NCI-H146 (cell line): ENCODE measurements at regions not wholly inside any gene's neighbourhood (a gene's known extent, or its start where the extent isn't known, plus 50 kb on each side); places are given as distances from the start of the nearest gene placed in this dataset.
"Not testable (repeated sequence)": the region's sequence is repeated elsewhere in the genome, so short reads cannot be mapped to it uniquely, and the experiment has no call there.

Experiments
- DNase-seq: peaks from one replicate; lab custom pipeline; 2025; lab: John Stamatoyannopoulos, UW

DNA sequence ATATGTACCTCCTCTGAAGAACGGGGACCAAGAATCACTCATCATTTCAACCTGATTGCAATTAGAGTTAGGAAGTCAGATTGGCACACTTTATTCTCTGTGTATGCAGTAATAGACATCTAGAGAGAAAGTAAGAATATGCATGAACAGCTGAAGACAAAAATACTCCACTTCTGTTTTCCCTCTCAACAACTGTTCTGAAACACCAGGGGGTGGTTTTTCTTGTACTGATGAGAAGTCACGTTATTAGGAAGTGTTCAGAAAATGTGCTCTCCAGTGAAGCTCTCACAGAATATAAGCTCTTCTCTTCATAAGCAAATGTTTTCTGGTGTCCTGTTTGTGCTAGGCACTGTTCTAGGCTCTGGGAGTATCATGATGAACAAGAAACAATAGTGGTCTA is 531.7 kb upstream of the C9orf72 start:
- DNase-seq: peak; percentile 31

DNA sequence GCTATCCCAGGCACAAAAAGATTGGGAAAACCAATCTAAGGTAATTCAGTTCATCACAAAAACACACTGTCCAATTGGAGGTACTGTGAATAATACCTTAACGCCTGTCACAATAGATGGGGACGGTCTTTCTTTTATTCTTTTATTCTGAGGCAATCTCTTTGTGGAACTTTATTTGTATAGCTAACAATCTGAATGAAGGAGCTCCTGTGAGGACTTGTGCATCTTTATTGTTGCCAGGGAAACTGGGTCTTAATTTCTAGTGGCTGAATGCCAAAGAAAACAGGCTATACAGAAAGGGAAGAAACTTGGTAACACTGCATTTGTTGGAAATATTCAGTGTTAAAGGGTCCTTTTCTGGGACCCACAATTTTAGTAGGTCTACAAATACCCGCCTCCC is 546.9 kb upstream of the C9orf72 start:
- peak; percentile 96 for DNase-seq

DNA sequence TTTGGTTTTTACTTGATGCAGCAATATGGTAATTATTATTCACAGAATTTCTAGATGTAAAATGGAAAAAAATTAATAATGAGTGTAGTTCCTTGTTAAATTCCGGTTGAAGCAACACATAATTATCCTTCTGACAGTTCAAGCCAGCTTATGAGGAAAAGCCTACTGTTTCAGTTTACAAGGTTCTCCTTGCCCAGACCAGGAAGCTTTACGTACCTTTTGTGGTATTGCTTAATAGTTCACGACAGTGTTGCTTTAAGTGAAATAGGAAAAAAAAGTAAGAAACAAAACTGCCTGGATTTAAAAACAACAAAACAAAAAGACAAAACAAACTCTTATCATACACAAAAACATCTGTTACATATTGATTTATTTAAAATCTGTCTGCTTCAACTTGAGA is 547.3 kb upstream of the C9orf72 start:
- peak; percentile 59 for DNase-seq

DNA sequence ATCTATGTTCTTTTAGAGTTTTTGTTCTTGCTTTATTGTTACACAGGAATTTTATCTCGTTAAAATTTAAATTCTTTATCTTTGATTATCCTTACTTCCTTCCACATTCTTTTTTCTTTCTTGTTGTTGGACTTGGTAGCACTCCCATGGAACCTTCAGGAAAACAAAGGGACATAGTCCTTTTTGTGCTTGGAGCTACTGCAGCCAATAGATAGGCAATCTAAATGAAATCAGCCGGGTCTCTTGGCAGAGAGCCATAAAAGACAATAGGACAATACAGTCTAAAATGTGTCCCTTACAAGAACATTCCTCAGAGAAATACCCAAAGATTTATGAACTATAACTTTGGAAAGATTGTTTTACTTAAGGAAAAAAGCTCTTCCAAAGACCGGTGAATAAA is 548.1 kb upstream of the C9orf72 start:
- peak; percentile 56 for DNase-seq

DNA sequence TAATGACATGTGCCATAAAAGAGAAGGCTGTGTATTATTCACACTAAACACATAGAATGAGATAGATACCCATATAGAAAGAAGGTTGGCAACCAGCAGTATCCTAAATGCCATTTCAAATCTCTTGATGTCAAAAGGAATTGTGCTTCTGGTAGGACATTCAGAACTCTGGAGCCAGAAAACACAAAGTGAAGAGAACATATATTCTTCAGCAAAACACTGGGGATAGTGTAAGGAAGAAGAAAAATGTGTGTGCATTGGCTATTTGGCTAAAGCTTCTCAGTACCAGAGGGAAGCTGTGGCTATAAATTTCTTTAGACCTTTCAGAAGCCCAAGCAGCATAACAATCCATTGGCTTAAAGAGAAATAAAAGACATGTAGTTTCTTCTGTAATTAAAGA is 551.6 kb upstream of the C9orf72 start:
- no peak for DNase-seq

DNA sequence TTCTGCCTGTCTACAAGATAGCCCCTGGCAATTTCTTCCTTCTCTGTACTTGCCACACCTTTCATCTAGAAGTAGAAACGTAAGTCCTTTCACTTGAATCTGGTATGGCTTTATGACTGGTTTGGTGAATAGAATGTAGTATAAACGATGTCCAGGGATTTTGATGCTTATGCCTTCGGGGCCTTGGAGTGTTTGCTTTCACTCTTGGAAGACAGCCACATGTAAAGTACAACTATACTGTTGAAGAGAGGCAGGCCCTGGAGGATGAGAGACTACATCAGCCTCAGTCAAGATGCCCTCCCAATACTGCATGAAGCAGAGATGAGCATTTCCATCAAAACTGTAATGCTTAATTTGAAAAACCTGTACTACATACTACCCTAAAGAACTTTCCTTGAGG is 553.8 kb upstream of the C9orf72 start:
- peak; percentile 21 for DNase-seq

DNA sequence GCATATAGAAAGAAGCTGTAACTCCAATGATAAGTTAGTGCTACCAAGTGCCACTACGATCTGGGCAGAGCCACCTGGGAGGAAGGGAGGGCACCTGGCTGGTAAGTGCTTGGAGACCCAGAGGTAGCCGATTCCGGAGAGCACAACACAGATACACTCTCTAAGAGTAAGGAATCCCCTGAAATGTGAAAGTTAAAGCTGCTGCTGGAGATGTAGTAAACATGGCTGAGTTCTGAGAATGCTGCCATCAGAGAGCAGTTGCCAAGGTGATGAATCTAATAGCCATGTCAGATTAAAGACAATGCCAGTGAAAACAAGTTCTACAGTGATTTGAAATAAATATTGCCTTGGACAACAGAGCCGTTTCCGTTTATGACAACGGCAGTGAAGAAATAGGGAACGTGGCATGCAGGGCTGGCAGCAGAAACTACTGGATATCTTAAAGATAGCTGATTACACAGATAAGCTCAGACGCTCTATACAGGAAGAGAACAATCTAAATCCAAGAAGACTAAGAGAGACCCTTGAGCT is 561.2 kb upstream of the C9orf72 start:
- DNase-seq: peak; percentile 68

DNA sequence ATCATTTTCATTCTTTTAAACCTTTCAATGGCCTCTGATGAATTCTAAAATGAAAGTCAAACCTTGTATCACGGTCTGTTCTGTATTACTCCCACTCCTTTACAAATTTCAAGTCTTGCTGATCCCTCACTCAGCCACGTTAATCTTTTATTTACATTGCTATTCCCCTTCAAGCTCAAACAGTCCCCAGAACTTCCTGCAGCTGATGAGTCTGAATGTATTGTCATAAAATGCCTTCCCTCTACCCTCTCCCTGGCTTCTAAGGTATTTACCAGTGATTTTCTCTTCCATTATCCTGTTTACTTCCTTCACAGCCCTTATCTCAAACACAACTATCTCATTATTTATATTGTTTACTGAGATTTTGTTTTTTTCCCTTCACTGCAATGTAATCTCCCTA is 562.3 kb upstream of the C9orf72 start:
- DNase-seq: peak; percentile 75

DNA sequence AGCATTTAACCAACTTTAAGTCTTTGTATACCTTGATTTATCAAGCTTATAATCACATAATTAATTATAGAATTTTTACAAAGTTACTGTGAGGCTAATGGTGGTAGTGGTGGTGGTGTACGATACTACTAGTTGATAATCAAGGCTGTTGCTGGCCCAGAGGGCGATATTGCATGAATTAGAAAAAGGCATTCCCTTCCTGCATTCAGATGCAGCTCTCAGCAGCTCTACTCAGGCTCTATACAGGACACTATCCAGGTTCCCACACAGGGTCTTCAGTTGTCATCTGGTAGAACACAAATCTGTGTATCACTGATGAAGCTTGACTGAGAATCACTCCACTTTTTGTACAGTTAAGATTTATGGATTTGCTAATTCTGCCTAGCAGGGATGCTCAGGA is 562.8 kb upstream of the C9orf72 start:
- DNase-seq: peak; percentile 37

DNA sequence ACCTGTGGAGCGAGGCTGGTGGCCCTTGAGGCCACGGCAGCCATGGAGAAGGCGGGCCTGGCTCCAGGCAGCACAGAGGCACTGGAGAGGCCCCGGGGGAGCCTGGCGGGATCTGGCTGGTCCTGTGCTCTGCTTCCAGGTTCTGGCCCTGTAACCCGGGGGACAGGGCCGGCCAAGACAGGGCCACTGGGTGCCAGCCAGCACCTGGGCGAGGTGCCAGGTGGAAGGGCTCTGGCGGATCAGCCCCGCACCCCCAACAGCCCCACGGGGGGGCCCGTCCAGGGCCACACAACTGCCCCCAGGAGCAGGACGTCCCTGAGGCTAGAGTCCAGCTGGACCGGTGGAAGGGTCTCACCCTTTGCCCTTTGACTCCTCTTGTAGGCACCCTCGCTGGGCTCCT is 574.1 kb upstream of the C9orf72 start:
- not testable (repeated sequence) for DNase-seq

DNA sequence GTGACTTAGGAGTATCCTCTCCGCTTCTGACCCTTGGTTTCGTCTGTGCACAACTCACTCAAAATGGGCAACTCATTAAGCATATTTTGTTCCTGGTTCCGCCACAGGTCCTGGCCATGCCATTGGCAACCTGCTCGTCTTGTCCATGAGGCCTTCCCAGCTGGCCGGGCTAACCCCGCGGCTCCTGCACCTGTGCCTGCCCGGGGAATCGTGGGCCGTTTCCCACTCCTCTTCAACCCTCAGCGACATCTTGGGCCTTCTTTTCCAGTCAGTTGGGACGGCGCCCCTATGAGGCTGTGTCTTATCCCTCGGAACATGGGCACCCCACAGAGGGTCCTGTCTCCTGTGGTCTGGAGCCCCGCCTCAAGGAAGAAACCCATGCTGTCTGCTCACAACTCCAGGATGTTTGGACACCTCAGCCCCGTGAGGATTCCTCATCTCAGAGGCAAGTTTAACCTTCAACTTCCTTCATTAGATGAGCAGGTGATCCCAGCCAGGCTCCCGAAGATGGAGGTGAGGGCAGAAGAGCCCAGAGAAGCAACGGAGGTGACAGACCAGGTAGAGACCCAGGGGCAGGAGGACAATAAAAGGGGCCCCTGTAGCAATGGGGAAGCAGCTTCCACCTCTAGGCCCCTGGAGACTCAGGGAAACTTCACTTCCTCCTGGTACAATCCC is 574.8 kb upstream of the C9orf72 start:
- DNase-seq: not testable (repeated sequence)

DNA sequence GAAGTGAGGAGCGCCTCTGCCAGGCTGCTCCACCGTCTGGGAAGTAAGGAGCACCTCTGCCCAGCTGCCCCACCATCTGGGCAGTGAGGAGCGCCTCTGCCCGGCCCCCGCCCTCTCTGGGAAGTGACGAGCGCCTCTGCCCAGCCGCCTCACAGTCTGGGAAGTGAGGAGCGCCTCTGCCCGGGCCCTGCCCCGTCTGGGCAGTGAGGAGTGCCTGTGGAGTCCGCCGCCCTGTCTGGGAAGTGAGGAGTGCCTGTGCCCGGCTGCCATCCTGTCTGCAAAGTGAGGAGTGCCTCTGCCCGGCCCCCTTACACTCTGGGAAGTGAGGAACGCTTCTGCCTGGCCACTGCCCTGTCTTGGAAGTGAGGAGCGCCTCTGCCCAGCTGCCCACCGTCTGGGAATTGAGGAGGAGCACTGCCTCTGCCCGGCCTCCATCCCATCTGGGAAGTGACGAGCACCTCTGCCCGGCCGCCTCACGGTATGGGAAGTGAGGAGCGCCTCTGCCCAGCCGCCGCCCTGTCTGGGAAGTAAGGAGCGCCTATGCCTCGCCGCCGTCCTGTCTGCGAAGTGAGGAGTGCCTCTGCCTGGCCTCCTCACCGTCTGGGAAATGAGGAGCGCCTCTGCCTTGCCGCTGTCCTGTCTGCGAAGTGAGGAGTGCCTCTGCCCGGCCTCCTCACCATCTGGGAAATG is 576.2 kb upstream of the C9orf72 start:
- not testable (repeated sequence) for DNase-seq

DNA sequence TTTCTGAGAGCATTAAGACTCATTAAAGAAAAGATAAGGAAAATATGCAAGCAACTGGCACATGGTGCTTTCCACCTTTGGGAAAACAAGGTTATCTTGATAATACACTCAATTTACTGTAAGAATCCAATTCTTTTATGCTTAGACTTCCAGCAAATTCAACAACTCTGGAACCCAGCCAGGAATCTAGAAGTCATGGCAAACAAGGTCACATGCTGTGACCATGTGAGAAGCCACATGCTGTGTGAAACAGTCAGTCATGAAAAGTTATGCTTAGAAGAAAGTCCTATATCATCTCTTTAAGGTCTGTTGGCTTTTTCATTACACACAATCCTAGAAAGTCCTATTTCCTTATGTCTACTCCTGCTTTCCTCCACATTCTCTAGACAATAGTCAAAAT is 581.8 kb upstream of the C9orf72 start:
- peak; percentile 57 for DNase-seq

DNA sequence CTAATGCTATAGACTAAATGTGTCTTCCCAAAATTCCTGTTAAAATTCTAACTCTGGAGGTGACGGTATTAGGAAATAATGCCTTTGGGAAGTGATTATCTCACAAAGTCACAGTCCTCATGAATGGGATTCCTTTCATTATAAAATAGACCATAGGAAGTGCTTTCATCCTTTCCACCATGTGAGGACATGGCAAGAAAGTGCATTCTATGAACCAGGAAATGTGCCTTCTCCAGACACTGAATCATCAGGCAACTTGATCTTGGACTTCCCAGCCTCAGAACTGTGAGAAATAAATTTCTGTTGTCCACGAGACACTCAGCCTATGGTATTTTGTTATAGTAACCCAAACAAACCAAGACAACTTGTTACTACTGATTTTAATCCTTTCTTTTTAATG is 582.4 kb upstream of the C9orf72 start:
- DNase-seq: no peak

DNA sequence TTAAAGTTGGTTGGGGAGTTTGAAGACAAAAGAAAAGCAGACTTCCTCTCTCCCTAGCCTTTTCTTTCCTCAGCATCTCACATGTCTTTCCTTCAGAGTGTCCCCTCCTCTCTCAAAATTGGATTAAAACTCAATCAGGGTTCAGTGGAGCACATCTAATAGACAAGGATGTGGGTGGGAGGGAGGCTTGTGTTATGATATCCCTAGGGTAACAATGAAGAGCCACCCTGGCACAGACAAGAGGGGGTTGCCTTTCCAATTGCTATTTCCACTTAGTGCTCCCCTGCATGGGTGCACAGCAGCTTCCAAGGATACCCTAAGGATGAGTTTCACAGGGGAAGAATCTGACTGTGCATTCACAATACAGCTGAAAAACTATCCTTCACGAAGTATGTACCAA is 585.2 kb upstream of the C9orf72 start:
- DNase-seq: no peak

DNA sequence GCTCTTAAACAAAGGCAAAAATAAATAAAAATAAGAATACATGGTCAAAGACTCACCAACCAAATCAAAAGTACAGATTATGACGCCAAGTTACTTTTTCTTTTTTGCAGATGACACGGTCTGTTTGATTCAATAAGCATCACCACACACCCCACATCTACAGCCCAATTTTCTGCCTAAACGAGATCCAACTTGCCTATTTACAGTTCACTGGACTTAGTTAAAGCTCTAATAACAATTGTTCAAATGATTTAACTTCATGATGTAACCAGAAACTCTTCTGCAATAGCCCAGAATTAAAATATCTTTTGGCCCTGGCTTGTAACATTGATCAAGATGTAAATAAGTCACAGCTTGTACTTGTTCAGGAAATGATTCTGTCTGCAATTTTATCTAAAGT is 590.3 kb upstream of the C9orf72 start:
- no peak for DNase-seq

DNA sequence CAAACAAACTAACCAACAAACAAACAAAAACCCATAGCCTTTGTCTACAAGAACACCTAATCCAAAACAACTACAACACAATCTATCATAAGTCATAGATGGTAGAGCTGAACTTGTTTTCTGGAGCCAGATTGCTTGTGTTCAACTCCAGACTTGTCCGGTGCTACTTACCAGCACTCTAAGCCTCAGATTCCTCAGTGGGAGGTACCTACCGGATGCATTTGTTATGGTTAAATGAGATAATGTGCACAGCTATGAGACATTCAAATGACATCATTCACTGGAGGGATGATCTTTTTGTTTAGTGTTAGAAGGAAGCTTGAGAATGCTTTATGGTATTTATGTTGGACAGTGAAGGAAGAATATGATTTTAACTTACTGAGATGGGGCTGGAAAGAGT is 592.9 kb upstream of the C9orf72 start:
- no peak for DNase-seq

DNA sequence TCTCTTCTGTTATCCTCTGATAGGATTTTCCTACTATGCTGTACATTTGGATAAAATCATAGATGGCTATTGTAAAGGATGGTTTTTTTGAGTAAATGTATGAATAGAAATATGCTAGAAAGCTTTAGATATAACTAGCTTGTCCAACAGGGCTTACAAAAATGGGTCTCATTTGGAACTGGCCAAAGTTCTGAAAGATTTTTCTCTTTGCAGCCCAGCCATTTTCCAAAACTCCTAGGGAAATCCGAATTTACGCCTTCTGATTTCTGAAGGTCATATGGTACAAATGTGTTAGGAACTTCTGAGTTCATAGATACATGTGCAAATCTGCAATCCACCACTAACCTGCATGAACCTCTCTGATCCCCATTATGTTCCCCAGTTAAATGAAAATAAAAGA is 603.9 kb upstream of the C9orf72 start:
- DNase-seq: no peak

DNA sequence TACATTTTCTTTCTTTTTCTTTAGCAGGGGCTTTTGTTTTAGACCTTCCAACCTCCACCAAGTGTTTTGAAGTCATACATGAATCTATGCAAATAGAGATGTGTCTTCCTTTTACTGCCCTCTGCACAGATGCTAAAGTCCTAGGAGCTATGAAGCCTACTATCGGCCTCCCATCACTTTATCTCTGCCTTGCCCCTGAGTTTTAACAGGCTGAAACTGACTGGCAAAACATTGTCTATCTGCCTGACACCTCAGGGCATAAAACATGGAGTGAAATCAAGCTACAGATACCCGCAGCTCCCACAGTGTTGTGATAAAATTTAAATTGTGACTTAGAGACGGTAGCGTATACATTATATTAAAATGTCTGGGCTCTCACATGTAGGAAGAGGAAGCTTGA is 604.6 kb upstream of the C9orf72 start:
- no peak for DNase-seq

DNA sequence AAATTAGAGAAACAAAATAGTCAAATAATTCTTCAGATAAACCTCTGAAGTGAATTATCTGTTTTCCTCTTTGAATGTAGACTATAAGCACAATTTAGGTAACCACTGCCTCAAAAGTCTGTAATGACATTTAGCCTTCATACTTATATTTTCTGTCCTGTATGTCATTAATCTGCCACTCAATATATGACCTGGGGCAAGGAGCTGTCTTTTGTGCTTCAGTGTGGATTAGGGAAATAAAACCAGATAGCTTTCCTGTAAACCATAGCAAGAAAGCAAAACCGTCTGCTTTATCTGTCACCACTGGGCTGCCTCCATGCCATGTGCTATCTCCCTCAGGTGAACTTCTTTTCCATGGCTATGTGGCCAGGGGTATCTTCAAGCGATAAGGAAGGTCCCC is 606.6 kb upstream of the C9orf72 start:
- DNase-seq: no peak

DNA sequence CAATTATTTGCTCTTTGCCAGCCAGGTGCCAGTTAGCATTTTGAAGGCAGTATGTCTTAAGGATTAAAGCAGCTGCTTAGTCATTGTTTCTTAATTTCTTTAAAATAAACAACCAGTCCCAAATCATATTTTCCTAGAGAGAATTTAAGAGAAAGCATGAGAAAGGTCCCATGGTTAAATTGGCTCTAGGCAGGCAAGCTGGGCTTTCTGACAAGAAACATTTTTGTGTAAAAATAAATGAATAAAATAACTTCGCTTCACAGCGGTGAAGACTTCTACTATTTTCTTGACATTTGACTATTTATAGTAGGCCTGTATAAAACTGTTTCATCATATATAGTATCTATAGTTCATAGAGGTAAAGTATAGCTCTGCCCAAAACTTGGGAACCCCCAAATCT is 617.7 kb upstream of the C9orf72 start:
- DNase-seq: no peak

DNA sequence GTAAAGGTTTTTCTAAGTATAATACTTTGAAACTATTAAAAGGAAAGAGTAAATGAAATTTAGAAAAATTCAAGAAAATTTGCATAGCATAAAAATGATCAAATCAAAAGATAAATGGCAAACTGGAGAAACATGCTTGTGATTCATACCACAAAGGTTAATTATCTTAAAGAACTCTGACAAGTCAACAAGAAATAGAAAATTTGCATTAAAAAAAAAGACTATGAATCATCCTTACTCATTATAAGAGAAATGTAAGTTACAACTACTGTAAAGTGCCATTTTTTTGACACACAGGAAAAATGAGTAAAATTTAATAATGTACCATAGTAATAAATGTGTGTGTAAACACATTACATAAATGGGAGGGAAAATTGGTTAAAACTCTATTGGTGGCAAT is 624.4 kb upstream of the C9orf72 start:
- no peak for DNase-seq

DNA sequence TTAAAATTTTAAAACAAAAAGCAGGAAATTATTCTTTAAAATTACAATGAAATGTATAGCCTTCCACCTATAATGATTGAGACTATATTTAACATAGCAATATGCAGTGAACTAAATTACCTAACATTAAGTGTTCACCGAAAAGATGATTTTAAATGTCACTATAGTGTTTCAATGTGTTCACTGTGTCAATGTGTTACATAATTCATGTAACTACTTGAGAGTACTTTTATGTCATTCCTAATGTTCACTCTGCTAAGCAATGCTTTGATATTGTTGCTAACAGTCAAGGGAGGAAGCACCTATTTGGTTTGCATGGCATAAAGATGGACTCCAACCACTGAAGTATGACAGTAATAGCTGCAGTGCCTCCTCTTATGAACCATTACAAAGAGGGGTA is 629.8 kb upstream of the C9orf72 start:
- no peak for DNase-seq

DNA sequence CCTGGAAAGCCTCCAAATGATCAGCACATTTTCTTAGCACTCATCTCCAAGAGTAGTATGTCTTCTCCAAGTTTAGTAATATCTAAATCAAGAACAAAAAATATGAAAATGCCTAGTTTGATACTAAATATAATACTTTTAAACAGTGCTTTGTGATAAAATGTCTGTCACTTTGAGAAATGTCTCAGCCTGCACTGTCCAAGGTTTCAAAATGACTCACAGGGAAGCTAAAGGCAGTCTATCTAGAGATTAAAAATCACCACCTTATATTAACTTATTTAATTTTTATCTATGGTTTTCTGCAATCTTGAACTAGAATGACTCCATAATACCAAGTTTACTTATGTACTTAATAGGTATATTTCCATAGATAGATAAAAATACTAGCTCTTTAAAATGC is 633.0 kb upstream of the C9orf72 start:
- no peak for DNase-seq
